MCF 10A (cell line): ENCODE measurements at regions not wholly inside any gene's neighbourhood (a gene's known extent, or its start where the extent isn't known, plus 50 kb on each side); places are given as distances from the start of the nearest gene placed in this dataset.

Experiments used
- BruUV-seq: library from RNA; stranded (reverse); fragments of 400-500 nt; replicated peaks from 2 replicates; lab custom pipeline; 2021; lab: Mats Ljungman, UMichigan
- CTCF ChIA-PET: fragments of 300-600 bp; sonication (Branson Sonifier 250); formaldehyde crosslinking; extraction: SDS; loops from one replicate; lab custom pipeline; 2021; ENCODE audit warnings: antibody characterized with exemption, inconsistent platforms; lab: Yijun Ruan, JAX
- POLR2A ChIA-PET: fragments of 300-600, 350-650 bp; sonication (Branson Sonifier 250); formaldehyde crosslinking; extraction: SDS; loops from one replicate; lab custom pipeline; 2020; ENCODE audit warnings: antibody characterized with exemption, inconsistent platforms; lab: Yijun Ruan, JAX
- DNase-seq: peaks from one replicate; pipeline ENCODE4 v3.0.0-alpha.2; 2018; ENCODE audit not compliant: unreplicated experiment
- H3K27ac Mint-ChIP-seq: one replicate; pipeline ENCODE4 v1.8.0; 2022; ENCODE audit warnings: mild to moderate bottlenecking, low read depth, mixed read lengths; ENCODE audit not compliant: unreplicated experiment
- H3K27me3 Mint-ChIP-seq: one replicate; pipeline ENCODE4 v1.8.0; 2022; ENCODE audit warnings: mixed read lengths; ENCODE audit not compliant: insufficient read depth, unreplicated experiment
- H3K36me3 Mint-ChIP-seq: one replicate; pipeline ENCODE4 v1.8.0; 2022; ENCODE audit warnings: mild to moderate bottlenecking, moderate library complexity, mixed read lengths; ENCODE audit not compliant: insufficient read depth, unreplicated experiment
- H3K4me1 Mint-ChIP-seq: one replicate; pipeline ENCODE4 v1.8.0; 2022; ENCODE audit warnings: mixed read lengths; ENCODE audit not compliant: insufficient read depth, unreplicated experiment
- H3K4me3 Mint-ChIP-seq: one replicate; pipeline ENCODE4 v1.8.0; 2022; ENCODE audit warnings: mild to moderate bottlenecking, moderate library complexity, mixed read lengths; ENCODE audit not compliant: unreplicated experiment
- H3K9me3 Mint-ChIP-seq: one replicate; pipeline ENCODE4 v1.8.0; 2022; ENCODE audit warnings: mixed read lengths; ENCODE audit not compliant: unreplicated experiment
- CTCF ChIP-seq: fragments of 200-600 bp; IDR thresholded peaks from one replicate; pipeline ENCODE4 v1.8.0; 2022; ENCODE audit warnings: antibody characterized with exemption, mild to moderate bottlenecking; ENCODE audit not compliant: unreplicated experiment
- intact Hi-C: fragments of 100-400 bp; cut with micrococcal nuclease; formaldehyde crosslinking; loops from 2 replicates; pipeline ENCODE4 v1.14.1; 2022

GRCh38 chr4:126414741-126415140 lies 1100.0 kb downstream of the FAT4 start:
- intact Hi-C loops = no loop called here

GRCh38 chr4:126419266-126419665 lies 1104.5 kb downstream of the FAT4 start:
- BruUV-seq = no TSS peak
- no peak overlapping the region for H3K4me3 Mint-ChIP-seq

More at GRCh38 chr4:126414741-126415140, 1100.0 kb downstream of the FAT4 start:
- peaks cover 8% of the 10 kb centered on the region for H3K9me3 Mint-ChIP-seq
- ChIA-PET CTCF (interaction anchor here (0.7 kb wide), 1 partner anchor 59 kb away, joined by 3 read pairs; no protein-coding TSS in a partner anchor), POLR2A (no interaction called here)
- DNase-seq = no peak
- H3K4me1 Mint-ChIP-seq = peaks cover 6% of the 10 kb centered on the region
- H3K36me3 Mint-ChIP-seq = no peaks in the 10 kb centered on the region
- BruUV-seq = no TSS peak
- no peak overlapping the region for H3K4me3 Mint-ChIP-seq
- H3K27ac Mint-ChIP-seq = no peak overlapping the region
- TF ChIP-seq CTCF = no peak
- H3K27me3 Mint-ChIP-seq = no peaks in the 10 kb centered on the region

GRCh38 chr4:126427853-126428252 lies 1113.1 kb downstream of the FAT4 start:
- Mint-ChIP-seq H3K36me3 (no peaks in the 10 kb centered on the region), H3K4me1 (no peaks in the 10 kb centered on the region), H3K27ac (no peak overlapping the region), H3K27me3 (no peaks in the 10 kb centered on the region), H3K9me3 (no peaks in the 10 kb centered on the region), H3K4me3 (no peak overlapping the region)
- CTCF ChIA-PET = interaction anchor here (0.6 to 0.9 kb wide), 2 partner anchors 14 to 604 kb away, joined by 3 read pairs; no protein-coding TSS in a partner anchor
- intact Hi-C loops = no loop called here
- no peak for TF ChIP-seq CTCF
- no TSS peak for BruUV-seq
- POLR2A ChIA-PET = interaction anchor here (0.6 kb wide), 1 partner anchor 54 kb away, joined by 6 read pairs; no protein-coding TSS in a partner anchor
- no peak for DNase-seq

More at GRCh38 chr4:126419266-126419665, 1104.5 kb downstream of the FAT4 start:
- Mint-ChIP-seq H3K9me3 (peaks cover 15% of the 10 kb centered on the region), H3K27ac (no peak overlapping the region), H3K36me3 (peaks cover 10% of the 10 kb centered on the region), H3K4me1 (peaks cover 6% of the 10 kb centered on the region), H3K27me3 (no peaks in the 10 kb centered on the region)
- no peak for DNase-seq
- no peak for TF ChIP-seq CTCF
- ChIA-PET POLR2A (no interaction called here), CTCF (interaction anchor here (1.2 kb wide), 1 partner anchor 15 kb away, joined by 3 read pairs; no protein-coding TSS in a partner anchor)
- intact Hi-C loops = no loop called here

- intact Hi-C loops = no loop called here
- Mint-ChIP-seq H3K4me3 (no peak overlapping the region), H3K27me3 (no peaks in the 10 kb centered on the region), H3K36me3 (no peaks in the 10 kb centered on the region), H3K27ac (no peak overlapping the region), H3K9me3 (no peaks in the 10 kb centered on the region), H3K4me1 (no peaks in the 10 kb centered on the region)
- ChIA-PET POLR2A (no interaction called here), CTCF (no interaction called here)
- no peak for DNase-seq
- no peak for TF ChIP-seq CTCF
- BruUV-seq = no TSS peak
Measured at GRCh38 chr4:126431049-126431448, 1116.3 kb downstream of the FAT4 start.
